Tibial artery (tissue), 4 donors: ENCODE measurements at regions not wholly inside any gene's neighbourhood (a gene's known extent, or its start where the extent isn't known, plus 50 kb on each side); places are given as distances from the start of the nearest gene placed in this dataset.

Source experiments
- DNase-seq, 2 donors: peaks; one replicate each; pipeline ENCODE4 v3.0.0-alpha.2; 2019
- H3K27ac ChIP-seq, 2 donors: fragments of 200-600 bp; sonication (generic) in 1 of 2; 1 replicate in 1 of 2; 2 replicates in 1 of 2; pipeline ENCODE4 v1.5.1; 2018 to 2019; ENCODE audit warnings: mild to moderate bottlenecking in 1 of 2
- H3K27me3 ChIP-seq, 2 donors: fragments of 200-600 bp; sonication (generic) in 1 of 2; one replicate each; pipeline versions ENCODE4 v1.5.1 to v1.6.0; 2016 to 2019
- H3K36me3 ChIP-seq, 3 donors: fragments of 200-600 bp; sonication (generic) in 2 of 3; one replicate each; pipeline ENCODE4 v1.5.1; 2016 to 2019; ENCODE audit warnings: mild to moderate bottlenecking in 2 of 3
- H3K4me1 ChIP-seq, 4 donors: fragments of 200-600 bp; sonication (generic) in 2 of 4; 1 replicate in 3 of 4; 2 replicates in 1 of 4; pipeline ENCODE4 v1.5.1; 2016 to 2019
- H3K4me3 ChIP-seq, 2 donors: fragments of 200-600 bp; sonication (generic) in 1 of 2; 1 replicate in 1 of 2; 2 replicates in 1 of 2; pipeline ENCODE4 v1.5.1; 2018 to 2019; ENCODE audit warnings: mild to moderate bottlenecking in 2 of 2
- H3K9me3 ChIP-seq, 3 donors: fragments of 200-600 bp; sonication (generic) in 1 of 3; one replicate each; pipeline ENCODE4 v1.5.1; 2016 to 2019
- intact Hi-C: fragments of 100-400 bp; cut with DNase I; formaldehyde crosslinking; loops from one replicate; pipeline ENCODE4 v1.15.0; 2023; ENCODE audit warnings: low total_unique reads
- TF ChIP-seq, protein P1 (sequence below), 2 experiments: fragments of 200-600 bp in 1 of 2; fragments of 450-650 bp in 1 of 2; IDR thresholded peaks; one replicate each; pipeline ENCODE4 v1.5.1; 2017 to 2019; ENCODE audit warnings: antibody characterized with exemption in 2 of 2, mild to moderate bottlenecking in 1 of 2, moderate library complexity in 1 of 2

DNA sequence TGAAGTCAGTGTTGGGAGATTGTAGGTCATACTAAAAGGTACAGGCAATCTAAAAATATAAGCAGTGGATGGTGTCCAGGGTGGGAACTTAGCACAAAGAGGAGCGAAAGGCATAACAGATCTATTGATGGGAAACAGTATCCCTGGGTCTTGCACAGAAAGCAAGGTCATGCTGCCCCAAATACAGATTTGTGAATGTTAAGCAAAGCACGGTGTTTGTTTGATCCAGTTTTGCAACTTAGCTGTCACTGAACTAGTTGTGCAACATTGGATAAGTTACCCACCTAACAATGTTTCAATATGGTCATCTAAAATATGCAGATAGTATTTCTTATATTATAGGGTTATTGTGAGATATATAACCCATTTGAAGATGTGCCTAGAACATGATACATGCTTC is 162.9 kb downstream of the BLID start:
- Histone ChIP-seq H3K27me3 (no peaks in the 10 kb centered on the region), H3K27ac (no peak overlapping the region), H3K9me3 (no peaks in the 10 kb centered on the region), H3K4me3 (no peak overlapping the region), H3K36me3 (no peaks in the 10 kb centered on the region), H3K4me1 (no peaks in the 10 kb centered on the region)
- intact Hi-C loops: no loop called here
- TF ChIP-seq, protein P1, sequence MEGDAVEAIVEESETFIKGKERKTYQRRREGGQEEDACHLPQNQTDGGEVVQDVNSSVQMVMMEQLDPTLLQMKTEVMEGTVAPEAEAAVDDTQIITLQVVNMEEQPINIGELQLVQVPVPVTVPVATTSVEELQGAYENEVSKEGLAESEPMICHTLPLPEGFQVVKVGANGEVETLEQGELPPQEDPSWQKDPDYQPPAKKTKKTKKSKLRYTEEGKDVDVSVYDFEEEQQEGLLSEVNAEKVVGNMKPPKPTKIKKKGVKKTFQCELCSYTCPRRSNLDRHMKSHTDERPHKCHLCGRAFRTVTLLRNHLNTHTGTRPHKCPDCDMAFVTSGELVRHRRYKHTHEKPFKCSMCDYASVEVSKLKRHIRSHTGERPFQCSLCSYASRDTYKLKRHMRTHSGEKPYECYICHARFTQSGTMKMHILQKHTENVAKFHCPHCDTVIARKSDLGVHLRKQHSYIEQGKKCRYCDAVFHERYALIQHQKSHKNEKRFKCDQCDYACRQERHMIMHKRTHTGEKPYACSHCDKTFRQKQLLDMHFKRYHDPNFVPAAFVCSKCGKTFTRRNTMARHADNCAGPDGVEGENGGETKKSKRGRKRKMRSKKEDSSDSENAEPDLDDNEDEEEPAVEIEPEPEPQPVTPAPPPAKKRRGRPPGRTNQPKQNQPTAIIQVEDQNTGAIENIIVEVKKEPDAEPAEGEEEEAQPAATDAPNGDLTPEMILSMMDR (IDR thresholded peaks at IDR 0.05): no peak
- DNase-seq: no peak

DNA sequence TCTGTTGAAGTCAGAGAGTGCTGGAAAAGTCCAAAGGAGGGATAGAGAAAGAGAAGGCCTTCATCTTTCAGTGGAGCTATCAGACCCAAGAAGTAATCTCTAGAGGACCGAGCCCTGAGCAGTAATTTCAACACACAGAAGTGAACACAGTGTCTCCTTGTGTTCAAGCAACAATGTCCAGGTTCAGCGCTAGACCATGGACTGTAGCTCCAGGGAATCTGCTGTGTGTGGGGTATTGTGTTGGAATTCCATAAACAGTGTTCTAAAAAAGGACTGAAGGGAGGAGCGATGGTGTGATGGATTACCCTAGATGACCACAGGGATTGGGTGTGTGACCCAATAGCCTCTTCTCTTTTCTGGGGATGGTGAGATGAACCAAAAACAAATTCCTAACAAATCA is 165.9 kb downstream of the BLID start:
- no peak for DNase-seq
- Histone ChIP-seq H3K4me1 (no peaks in the 10 kb centered on the region), H3K4me3 (no peak overlapping the region), H3K36me3 (no peaks in the 10 kb centered on the region), H3K27ac (no peak overlapping the region), H3K9me3 (no peaks in the 10 kb centered on the region), H3K27me3 (no peaks in the 10 kb centered on the region)
- intact Hi-C loops: no loop called here
- TF ChIP-seq, protein P1 (IDR thresholded peaks at IDR 0.05): no peak

DNA sequence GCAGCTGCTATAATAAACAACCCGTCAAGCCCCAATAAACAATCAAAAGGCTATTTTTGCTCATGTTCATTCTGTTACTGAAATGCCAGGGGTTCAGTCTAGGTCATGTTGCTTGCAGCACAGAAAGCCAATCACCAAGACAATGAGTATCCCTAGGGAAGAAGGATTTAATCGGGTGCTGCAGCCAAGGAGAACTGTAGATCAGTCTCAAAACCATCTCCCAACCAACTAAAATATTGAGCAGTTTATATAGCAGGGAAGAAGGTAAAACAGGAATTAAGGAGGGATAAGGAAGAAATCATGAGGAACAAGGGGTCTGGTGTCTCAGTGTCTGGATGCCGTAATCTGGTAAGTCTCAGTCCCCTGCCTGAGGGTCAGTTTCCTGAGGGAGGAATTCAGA is 169.5 kb downstream of the BLID start:
- H3K27ac ChIP-seq: no peak overlapping the region
- H3K27me3 ChIP-seq: no peaks in the 10 kb centered on the region
- H3K9me3 ChIP-seq: no peaks in the 10 kb centered on the region
- intact Hi-C loops: no loop called here
- no peaks in the 10 kb centered on the region for H3K4me1 ChIP-seq
- DNase-seq: no peak
- no peaks in the 10 kb centered on the region for H3K36me3 ChIP-seq
- TF ChIP-seq, protein P1 (IDR thresholded peaks at IDR 0.05): no peak
- no peak overlapping the region for H3K4me3 ChIP-seq

DNA sequence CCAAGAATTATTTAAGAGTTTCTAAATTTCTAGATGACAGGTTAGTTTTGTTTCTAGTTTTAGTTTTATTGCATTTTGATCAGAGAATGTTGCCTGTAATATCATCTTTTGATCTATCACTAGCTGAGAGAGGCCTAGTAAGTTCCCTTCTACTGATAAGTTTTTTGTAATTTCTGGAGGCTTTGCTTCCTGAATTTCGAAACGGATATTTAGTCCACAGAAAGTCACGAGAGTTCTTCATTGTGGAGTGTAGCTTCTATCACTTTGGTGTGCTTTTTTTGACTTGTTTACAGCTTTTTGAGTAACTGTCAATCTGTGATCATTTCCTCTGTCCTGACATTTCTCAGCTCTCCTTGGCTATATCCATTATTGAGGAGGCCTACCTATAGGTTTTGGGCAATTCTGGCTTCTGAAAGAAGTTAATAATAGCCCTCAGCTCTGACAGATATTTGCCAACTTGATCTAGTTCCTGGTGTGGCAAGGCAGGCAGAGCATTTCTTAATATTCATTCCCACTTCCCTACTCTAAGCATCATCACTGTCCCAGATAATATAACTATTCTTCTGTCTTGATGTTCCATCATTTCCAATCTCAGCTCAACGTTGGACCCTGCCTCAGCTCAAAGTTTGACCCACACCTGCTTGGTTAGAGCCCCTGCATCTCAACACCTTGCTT is 171.3 kb downstream of the BLID start:
- Histone ChIP-seq H3K4me3 (no peak overlapping the region), H3K4me1 (no peaks in the 10 kb centered on the region), H3K36me3 (no peaks in the 10 kb centered on the region), H3K27me3 (no peaks in the 10 kb centered on the region), H3K27ac (no peak overlapping the region), H3K9me3 (no peaks in the 10 kb centered on the region)
- intact Hi-C loops: no loop called here
- TF ChIP-seq, protein P1 (IDR thresholded peaks at IDR 0.05): no peak
- no peak for DNase-seq

DNA sequence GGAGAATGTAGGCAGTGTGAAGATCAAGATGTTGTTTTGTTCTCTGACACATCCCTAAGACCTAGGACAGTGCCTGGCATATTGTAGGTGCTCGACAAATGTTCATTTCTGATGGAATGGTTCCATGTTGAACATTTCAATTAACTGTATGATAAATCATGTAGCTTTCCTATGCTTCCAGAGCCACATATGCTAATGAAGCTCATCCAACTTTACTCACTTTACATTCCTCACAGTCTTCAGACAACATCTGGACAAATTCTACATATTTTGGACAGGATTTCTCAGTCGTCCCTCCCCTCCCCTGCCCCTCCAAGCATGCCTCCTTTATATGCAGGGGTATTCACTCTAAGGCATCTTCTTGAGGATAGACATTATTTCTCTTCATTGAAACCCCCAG is 177.9 kb downstream of the BLID start:
- no peak overlapping the region for H3K27ac ChIP-seq
- TF ChIP-seq, protein P1 (IDR thresholded peaks at IDR 0.05): no peak
- H3K9me3 ChIP-seq: no peaks in the 10 kb centered on the region
- no peak for DNase-seq
- no peaks in the 10 kb centered on the region for H3K4me1 ChIP-seq
- H3K4me3 ChIP-seq: no peak overlapping the region
- no peaks in the 10 kb centered on the region for H3K36me3 ChIP-seq
- no peaks in the 10 kb centered on the region for H3K27me3 ChIP-seq
- intact Hi-C loops: no loop called here
